K562 (cell line): ENCODE measurements at regions not wholly inside any gene's neighbourhood (a gene's known extent, or its start where the extent isn't known, plus 50 kb on each side); places are given as distances from the start of the nearest gene placed in this dataset.

Experiments used
- HNRNPK ChIP-seq: fragments of 200-400 bp; formaldehyde crosslinking; IDR thresholded peaks from one replicate; pipeline ENCODE4 v1.6.1; 2018; ENCODE audit warnings: mild to moderate bottlenecking, low read depth, low read length; ENCODE audit not compliant: poor library complexity, severe bottlenecking
- KDM2B ChIP-seq: fragments of 250-450 bp; sonication (Bioruptor Pico); IDR thresholded peaks from 2 replicates; pipeline ENCODE4 v1.8.0; 2021; ENCODE audit warnings: mild to moderate bottlenecking, moderate library complexity
- MYC ChIP-seq, 2 experiments: fragments of 250-450 bp in 1 of 2; sonication (Bioruptor Pico) in 1 of 2; IDR thresholded peaks; 2 replicates each; pipeline versions ENCODE4 v1.5.1 to v1.6.1; 2012 to 2021; ENCODE audit warnings: low read depth in 2 of 2, borderline replicate concordance in 1 of 2, improper control_type of control experiment in 1 of 2, low read length in 1 of 2, mild to moderate bottlenecking in 1 of 2, moderate library complexity in 1 of 2
- NR3C1 ChIP-seq: sonication (generic); formaldehyde crosslinking; IDR thresholded peaks from 2 replicates; pipeline ENCODE4 v1.8.1; 2022; ENCODE audit warnings: missing genetic modification reagents
- NUFIP1 ChIP-seq: fragments of 450-650 bp; IDR thresholded peaks from 2 replicates; pipeline ENCODE4 v1.6.1; 2018; ENCODE audit not compliant: partially characterized antibody
- SOX6 ChIP-seq: fragments of 450-650 bp; IDR thresholded peaks from 2 replicates; pipeline ENCODE4 v1.6.1; 2014; ENCODE audit warnings: mild to moderate bottlenecking
- TAF7 ChIP-seq: fragments of 450-650 bp; IDR thresholded peaks from 2 replicates; pipeline ENCODE4 v1.6.1; 2016; ENCODE audit warnings: missing genetic modification characterization, missing compliant biosample characterization
- TBP ChIP-seq: optimal IDR thresholded peaks from 2 replicates; pipeline ENCODE3; 2011; ENCODE audit warnings: low read depth, low read length, improper control_type of control experiment
- ZNF75A ChIP-seq: fragments of 450-650 bp; formaldehyde crosslinking; IDR thresholded peaks from 2 replicates; pipeline ENCODE4 v1.4.0; 2020; ENCODE audit warnings: mild to moderate bottlenecking
- ZNF76 ChIP-seq: fragments of 250-450 bp; sonication (Bioruptor Pico); IDR thresholded peaks from 2 replicates; pipeline ENCODE4 v1.4.0; 2020; ENCODE audit warnings: mild to moderate bottlenecking, moderate library complexity, borderline replicate concordance
- TF ChIP-seq, protein P1 (sequence below): fragments of 450-650 bp; formaldehyde crosslinking; IDR thresholded peaks from 2 replicates; pipeline ENCODE4 v1.4.0; 2022; ENCODE audit warnings: missing genetic modification characterization
- TF ChIP-seq, protein P2 (sequence below): fragments of 250-450 bp; sonication (Bioruptor Pico); IDR thresholded peaks from 2 replicates; pipeline ENCODE4 v1.4.0; 2020; ENCODE audit warnings: mild to moderate bottlenecking, moderate library complexity
- TF ChIP-seq, protein P3 (sequence below): sonication (generic); formaldehyde crosslinking; IDR thresholded peaks from 2 replicates; pipeline ENCODE4 v1.8.1; 2022; ENCODE audit warnings: missing genetic modification reagents

DNA sequence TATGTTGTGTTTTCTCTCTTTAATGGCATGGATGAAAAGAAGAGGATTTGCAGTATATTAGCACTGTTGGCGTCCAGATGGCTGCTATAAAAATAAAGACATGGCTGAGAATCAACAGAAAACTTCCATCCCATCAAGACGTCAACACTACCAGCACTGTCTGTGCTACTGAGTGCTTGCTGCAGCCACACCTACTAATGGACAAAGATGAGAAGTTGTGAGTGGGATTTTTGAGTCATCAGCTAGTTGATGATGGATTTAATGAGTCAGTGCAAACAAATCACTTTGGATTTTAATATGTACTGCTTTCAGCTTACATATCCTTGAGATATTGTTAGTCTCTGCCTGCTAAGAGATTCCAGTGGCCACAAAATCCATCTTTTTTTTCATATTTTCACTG is 631.0 kb upstream of the ANKRD30A start (continued):
- no peak for TF ChIP-seq MYC (IDR thresholded peaks at IDR 0.05; ENCODE audit: low read depth, low read length)
- no peak for TF ChIP-seq MYC (CRISPR knock-in tag; IDR thresholded peaks at IDR 0.05; ENCODE audit: borderline replicate concordance, low read depth)
- TF ChIP-seq ZNF75A: no peak
- TF ChIP-seq, protein P1, sequence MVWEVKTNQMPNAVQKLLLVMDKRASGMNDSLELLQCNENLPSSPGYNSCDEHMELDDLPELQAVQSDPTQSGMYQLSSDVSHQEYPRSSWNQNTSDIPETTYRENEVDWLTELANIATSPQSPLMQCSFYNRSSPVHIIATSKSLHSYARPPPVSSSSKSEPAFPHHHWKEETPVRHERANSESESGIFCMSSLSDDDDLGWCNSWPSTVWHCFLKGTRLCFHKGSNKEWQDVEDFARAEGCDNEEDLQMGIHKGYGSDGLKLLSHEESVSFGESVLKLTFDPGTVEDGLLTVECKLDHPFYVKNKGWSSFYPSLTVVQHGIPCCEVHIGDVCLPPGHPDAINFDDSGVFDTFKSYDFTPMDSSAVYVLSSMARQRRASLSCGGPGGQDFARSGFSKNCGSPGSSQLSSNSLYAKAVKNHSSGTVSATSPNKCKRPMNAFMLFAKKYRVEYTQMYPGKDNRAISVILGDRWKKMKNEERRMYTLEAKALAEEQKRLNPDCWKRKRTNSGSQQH (CRISPR knock-in tag): no peak
- TF ChIP-seq, protein P2, sequence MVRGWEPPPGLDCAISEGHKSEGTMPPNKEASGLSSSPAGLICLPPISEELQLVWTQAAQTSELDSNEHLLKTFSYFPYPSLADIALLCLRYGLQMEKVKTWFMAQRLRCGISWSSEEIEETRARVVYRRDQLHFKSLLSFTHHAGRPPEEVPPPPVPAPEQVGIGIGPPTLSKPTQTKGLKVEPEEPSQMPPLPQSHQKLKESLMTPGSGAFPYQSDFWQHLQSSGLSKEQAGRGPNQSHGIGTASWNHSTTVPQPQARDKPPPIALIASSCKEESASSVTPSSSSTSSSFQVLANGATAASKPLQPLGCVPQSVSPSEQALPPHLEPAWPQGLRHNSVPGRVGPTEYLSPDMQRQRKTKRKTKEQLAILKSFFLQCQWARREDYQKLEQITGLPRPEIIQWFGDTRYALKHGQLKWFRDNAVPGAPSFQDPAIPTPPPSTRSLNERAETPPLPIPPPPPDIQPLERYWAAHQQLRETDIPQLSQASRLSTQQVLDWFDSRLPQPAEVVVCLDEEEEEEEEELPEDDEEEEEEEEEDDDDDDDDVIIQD (CRISPR knock-in tag): no peak
- TF ChIP-seq ZNF76 (CRISPR knock-in tag): no peak
- TF ChIP-seq, protein P3, sequence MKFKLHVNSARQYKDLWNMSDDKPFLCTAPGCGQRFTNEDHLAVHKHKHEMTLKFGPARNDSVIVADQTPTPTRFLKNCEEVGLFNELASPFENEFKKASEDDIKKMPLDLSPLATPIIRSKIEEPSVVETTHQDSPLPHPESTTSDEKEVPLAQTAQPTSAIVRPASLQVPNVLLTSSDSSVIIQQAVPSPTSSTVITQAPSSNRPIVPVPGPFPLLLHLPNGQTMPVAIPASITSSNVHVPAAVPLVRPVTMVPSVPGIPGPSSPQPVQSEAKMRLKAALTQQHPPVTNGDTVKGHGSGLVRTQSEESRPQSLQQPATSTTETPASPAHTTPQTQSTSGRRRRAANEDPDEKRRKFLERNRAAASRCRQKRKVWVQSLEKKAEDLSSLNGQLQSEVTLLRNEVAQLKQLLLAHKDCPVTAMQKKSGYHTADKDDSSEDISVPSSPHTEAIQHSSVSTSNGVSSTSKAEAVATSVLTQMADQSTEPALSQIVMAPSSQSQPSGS (CRISPR knock-in tag): no peak
- no peak for TF ChIP-seq NUFIP1
- no peak for TF ChIP-seq TBP
- no peak for TF ChIP-seq KDM2B (CRISPR knock-in tag)
- TF ChIP-seq SOX6: no peak
- TF ChIP-seq NR3C1 (CRISPR knock-in tag): no peak
- TF ChIP-seq HNRNPK: no peak
- TF ChIP-seq TAF7 (tag): no peak
